K562 (cell line): ENCODE measurements at regions not wholly inside any gene's neighbourhood (a gene's known extent, or its start where the extent isn't known, plus 50 kb on each side); places are given as distances from the start of the nearest gene placed in this dataset.

Experiments
- CHD4 ChIP-seq: fragments of 200-600 bp; sonication (generic); IDR thresholded peaks from 3 replicates; pipeline ENCODE4 v1.6.1; 2012; ENCODE audit warnings: low read depth, mild to moderate bottlenecking, mixed read lengths, low read length, inconsistent platforms; ENCODE audit not compliant: insufficient read depth, insufficient replicate concordance, poor library complexity, severe bottlenecking
- CREM ChIP-seq: IDR thresholded peaks from 2 replicates; pipeline ENCODE4 v1.6.1; 2014; ENCODE audit warnings: antibody characterized with exemption, low read depth
- CTCF ChIP-seq, 3 experiments: IDR thresholded peaks in 2 of 3; conservative IDR thresholded peaks in 1 of 3; 2 replicates each; pipeline ENCODE4 v1.5.1; 2011 to 2012; ENCODE audit warnings: low read length in 3 of 3, mild to moderate bottlenecking in 3 of 3, control low read depth in 2 of 3, improper control_type of control experiment in 1 of 3, inconsistent platforms in 1 of 3, low read depth in 1 of 3, mixed read lengths in 1 of 3, moderate library complexity in 1 of 3; ENCODE audit not compliant: insufficient read depth in 2 of 3
- NR2F6 ChIP-seq: fragments of 450-650 bp; formaldehyde crosslinking; IDR thresholded peaks from 2 replicates; pipeline ENCODE4 v1.4.0; 2020; ENCODE audit warnings: mild to moderate bottlenecking
- POLR3A ChIP-seq: IDR thresholded peaks from 2 replicates; pipeline ENCODE4 v1.6.1; 2011; ENCODE audit warnings: borderline replicate concordance, mild to moderate bottlenecking, moderate library complexity; ENCODE audit not compliant: insufficient read length, insufficient read depth; ENCODE audit errors: extremely low read depth

DNA sequence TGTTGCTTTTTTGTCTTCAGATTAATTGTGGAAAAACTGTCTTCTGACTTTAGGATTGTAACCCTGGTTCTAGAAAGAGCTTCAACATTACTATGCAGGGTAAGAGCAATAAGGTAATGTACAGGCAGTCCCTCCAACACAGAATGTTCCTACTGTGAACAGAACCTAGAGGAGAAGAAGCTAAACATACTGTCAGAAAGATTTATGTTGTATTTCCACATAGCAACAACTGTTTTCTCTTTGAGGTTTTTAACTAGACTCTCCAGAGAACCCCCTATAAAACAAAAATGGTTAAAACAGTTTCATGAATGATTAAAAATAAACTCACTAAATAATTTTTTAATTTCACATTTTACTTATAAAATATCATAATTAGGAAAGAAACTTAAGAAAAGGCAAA is 64.3 kb upstream of the NAA35 start:
- TF ChIP-seq CTCF (IDR thresholded peaks at IDR 0.05 in 2 of 3, conservative IDR thresholded peaks at IDR 0.05 in 1 of 3; ENCODE audit: insufficient read depth in 2 of 3, low read depth in 1 of 3, low read length in 3 of 3): no peak
- no peak for TF ChIP-seq CHD4
- TF ChIP-seq POLR3A: no peak
- no peak for TF ChIP-seq CREM
- no peak for TF ChIP-seq NR2F6 (CRISPR knock-in tag)
